ENCODE measurements at regions not wholly inside any gene's neighbourhood (a gene's known extent, or its start where the extent isn't known, plus 50 kb on each side); places are given as distances from the start of the nearest gene placed in this dataset.

- no peak for TF ChIP-seq ZNF140 (tag by site-specific recombination; IDR thresholded peaks at IDR 0.05)
- no peak for TF ChIP-seq ZNF585B (tag by site-specific recombination; IDR thresholded peaks at IDR 0.05)
- TF ChIP-seq ZNF549 (tag by site-specific recombination; IDR thresholded peaks at IDR 0.05), result no peak
- no peak for TF ChIP-seq ZBTB26 (tag by site-specific recombination; optimal IDR thresholded peaks at IDR 0.05)
- TF ChIP-seq, protein P1, sequence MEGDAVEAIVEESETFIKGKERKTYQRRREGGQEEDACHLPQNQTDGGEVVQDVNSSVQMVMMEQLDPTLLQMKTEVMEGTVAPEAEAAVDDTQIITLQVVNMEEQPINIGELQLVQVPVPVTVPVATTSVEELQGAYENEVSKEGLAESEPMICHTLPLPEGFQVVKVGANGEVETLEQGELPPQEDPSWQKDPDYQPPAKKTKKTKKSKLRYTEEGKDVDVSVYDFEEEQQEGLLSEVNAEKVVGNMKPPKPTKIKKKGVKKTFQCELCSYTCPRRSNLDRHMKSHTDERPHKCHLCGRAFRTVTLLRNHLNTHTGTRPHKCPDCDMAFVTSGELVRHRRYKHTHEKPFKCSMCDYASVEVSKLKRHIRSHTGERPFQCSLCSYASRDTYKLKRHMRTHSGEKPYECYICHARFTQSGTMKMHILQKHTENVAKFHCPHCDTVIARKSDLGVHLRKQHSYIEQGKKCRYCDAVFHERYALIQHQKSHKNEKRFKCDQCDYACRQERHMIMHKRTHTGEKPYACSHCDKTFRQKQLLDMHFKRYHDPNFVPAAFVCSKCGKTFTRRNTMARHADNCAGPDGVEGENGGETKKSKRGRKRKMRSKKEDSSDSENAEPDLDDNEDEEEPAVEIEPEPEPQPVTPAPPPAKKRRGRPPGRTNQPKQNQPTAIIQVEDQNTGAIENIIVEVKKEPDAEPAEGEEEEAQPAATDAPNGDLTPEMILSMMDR (tag by site-specific recombination; IDR thresholded peaks at IDR 0.05), result no peak
- no peak for TF ChIP-seq ZBTB10 (tag by site-specific recombination; IDR thresholded peaks at IDR 0.05)
- TF ChIP-seq, protein P2, sequence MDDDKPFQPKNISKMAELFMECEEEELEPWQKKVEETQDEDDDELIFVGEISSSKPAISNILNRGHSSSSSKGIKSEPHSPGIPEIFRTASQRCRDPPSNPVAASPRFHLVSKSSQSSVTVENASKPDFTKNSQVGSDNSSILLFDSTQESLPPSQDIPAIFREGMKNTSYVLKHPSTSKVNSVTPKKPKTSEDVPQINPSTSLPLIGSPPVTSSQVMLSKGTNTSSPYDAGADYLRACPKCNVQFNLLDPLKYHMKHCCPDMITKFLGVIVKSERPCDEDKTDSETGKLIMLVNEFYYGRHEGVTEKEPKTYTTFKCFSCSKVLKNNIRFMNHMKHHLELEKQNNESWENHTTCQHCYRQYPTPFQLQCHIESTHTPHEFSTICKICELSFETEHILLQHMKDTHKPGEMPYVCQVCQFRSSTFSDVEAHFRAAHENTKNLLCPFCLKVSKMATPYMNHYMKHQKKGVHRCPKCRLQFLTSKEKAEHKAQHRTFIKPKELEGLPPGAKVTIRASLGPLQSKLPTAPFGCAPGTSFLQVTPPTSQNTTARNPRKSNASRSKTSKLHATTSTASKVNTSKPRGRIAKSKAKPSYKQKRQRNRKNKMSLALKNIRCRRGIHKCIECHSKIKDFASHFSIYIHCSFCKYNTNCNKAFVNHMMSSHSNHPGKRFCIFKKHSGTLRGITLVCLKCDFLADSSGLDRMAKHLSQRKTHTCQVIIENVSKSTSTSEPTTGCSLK (tag by site-specific recombination; IDR thresholded peaks at IDR 0.05), result no peak
- no peak for TF ChIP-seq BCL11A (tag by site-specific recombination; IDR thresholded peaks at IDR 0.05; ENCODE audit: low read depth)
- TF ChIP-seq ZNF19 (tag by site-specific recombination; IDR thresholded peaks at IDR 0.05; ENCODE audit: low read depth), result no peak
- TF ChIP-seq ZNF629 (tag by site-specific recombination; IDR thresholded peaks at IDR 0.05), result no peak
- TF ChIP-seq ZNF658 (tag by site-specific recombination; IDR thresholded peaks at IDR 0.05), result no peak
Observed at GRCh38 chr12:41966916-41967315, 177.8 kb downstream of the GXYLT1 start.

All from HEK293 (cell line).